ENCODE measurements at regions not wholly inside any gene's neighbourhood (a gene's known extent, or its start where the extent isn't known, plus 50 kb on each side); places are given as distances from the start of the nearest gene placed in this dataset.
"Not testable (repeated sequence)": the region's sequence is repeated elsewhere in the genome, so short reads cannot be mapped to it uniquely, and the experiment has no call there.

DNA sequence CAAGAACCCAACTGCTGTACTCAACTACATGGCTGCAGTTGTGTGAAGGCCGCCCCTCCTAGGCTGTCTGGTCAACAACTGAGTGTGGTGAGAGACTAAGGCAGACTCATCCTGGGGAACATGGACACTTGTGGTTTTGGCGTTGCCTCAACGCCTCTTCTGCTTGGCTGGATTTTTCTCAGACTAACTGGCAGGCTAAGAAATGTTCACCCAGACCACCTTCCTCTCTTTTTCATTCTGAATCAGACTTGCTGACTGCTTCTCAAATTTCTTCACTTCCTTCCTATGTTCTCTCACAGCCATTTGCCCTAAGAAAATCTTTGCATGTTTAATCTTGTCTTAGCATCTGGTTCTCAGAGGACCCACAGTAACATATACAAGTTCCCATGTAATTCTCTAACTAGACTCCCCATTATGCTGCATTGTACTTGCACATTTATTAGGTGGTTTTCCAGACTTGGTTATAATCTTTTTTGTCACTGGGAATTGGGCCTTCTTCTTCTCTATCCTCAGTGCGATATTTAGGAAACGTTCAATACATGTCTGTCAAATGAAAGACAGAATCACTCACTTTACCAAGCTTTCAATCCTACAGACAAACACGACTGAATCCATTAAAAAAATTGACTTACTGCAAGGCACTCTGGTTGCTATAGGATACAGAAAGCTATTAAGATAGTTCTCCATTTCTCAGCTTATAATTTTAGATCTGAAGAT is 327.6 kb downstream of the CCER1 start:
- in situ Hi-C loops (cut with HindIII; ENCODE audit: low sequenced_read_pairs) = no loop called here
- DNase-seq (ENCODE audit: low spot score) = no peak

DNA sequence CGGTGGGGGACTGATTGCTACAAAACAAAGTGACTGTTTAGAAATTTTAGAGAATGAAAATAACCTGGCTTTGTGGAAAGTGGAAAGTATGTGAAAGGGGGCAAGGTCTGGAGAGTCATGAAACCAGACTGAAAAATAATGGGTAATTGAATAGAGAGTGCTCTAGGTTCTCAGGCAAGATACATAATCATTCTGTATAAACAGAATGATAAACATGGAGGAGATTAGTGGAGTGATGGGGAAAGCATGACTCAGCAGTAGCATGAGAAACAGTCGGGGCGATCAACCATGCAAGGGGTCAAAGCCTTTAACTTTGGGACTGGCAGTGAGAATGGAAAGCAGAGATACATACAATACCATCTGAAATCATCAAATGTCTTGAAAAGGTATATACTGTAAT is 332.5 kb downstream of the CCER1 start:
- in situ Hi-C loops (cut with HindIII; ENCODE audit: low sequenced_read_pairs) = no loop called here
- DNase-seq (ENCODE audit: low spot score) = no peak

DNA sequence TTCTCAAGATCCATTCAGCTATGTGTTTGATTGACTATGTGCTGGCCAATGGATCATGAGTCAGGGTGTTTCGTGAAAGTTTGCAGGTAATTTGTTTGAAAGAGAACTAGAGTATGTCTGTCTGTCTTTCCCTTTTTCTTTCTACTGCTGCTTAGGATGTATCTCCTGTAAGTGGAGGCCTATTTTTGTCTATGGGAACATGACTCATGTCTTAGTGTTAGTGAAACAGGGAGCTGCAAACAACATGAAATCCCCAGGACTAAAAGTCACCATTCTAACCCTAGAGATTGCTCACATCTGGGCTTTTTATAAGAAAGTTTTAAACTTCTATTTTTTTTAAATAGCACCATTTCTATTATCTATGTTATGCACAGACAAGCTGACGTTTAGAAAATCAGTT is 333.0 kb downstream of the CCER1 start:
- DNase-seq (ENCODE audit: low spot score) = no peak
- in situ Hi-C loops (cut with HindIII; ENCODE audit: low sequenced_read_pairs) = no loop called here

DNA sequence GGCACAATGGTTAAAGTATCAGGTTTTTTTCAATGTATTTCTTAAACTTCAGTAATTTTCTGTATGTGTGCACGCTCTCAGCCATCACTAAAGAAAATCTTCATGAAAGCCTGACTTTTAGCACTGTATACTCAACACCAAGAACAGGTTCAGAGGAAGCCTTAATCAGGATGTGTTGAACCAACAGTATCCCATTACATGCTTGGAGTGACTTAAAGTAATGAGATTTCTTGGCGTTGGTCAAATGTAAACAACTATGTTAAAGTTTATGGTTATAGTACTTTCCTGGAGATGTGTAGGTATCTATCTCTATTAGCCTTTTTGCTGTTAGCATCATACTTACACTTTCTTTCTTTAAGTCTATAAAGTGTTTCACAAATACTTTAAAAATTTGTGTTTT is 335.0 kb downstream of the CCER1 start:
- in situ Hi-C loops (cut with HindIII; ENCODE audit: low sequenced_read_pairs) = no loop called here
- DNase-seq (ENCODE audit: low spot score) = no peak

DNA sequence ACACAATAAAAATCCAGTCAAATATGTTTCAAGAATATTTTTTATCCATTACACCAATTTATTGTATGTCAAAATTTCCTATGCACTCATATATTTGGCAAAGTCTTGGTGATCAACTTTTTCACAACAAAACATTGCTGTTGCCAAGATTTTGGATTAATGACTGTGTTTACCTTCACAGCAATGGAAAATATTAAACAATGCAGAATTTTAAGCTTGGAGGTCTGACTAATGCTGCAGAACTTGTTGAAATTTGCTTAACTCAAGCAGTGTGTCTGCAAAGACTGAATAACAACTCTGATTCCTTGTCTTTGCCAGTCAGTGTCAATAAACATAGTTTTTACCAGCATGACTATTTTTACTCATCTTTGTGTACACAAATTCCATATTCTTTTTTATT is 336.4 kb downstream of the CCER1 start:
- in situ Hi-C loops (cut with HindIII; ENCODE audit: low sequenced_read_pairs) = no loop called here
- no peak for DNase-seq (ENCODE audit: low spot score)

DNA sequence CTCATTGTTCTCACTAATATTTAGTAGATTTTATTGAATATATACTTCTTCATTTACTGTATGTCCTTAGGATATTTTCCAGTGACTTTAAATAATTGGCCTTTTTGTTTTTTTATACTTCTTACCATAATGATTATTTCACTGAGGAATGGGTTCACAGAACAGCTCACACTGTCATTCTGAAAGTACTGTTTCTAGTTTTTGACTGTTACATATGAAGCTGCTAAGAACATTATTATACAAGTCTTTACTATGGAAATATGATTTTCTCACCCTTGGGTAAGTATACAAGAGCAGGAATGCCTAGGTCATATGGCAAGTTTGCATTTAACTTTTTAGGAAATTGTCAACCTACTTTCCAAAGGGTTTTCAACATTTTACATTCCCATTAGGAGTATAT is 343.1 kb downstream of the CCER1 start:
- no peak for DNase-seq (ENCODE audit: low spot score)
- in situ Hi-C loops (cut with HindIII; ENCODE audit: low sequenced_read_pairs) = no loop called here

DNA sequence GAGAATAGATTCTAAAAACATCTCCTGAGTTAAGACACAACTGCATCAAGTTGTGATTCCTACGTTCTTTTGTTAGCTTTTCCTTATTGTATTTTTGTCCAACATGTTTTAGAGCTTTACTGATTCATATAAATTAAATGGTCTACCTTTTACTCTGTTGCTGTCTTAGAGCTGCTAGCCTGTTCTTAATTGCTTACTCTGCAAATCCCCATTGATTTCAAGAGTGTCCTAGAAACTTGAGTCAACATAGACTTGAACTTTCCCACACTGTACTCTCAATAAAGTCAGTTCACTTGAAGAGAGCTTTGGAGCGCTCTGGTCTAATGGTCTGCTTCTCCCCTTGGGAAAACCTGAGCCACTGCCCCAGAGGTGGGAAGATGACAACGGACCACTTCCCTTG is 343.9 kb downstream of the CCER1 start:
- no peak for DNase-seq (ENCODE audit: low spot score)
- in situ Hi-C loops (cut with HindIII; ENCODE audit: low sequenced_read_pairs) = no loop called here

DNA sequence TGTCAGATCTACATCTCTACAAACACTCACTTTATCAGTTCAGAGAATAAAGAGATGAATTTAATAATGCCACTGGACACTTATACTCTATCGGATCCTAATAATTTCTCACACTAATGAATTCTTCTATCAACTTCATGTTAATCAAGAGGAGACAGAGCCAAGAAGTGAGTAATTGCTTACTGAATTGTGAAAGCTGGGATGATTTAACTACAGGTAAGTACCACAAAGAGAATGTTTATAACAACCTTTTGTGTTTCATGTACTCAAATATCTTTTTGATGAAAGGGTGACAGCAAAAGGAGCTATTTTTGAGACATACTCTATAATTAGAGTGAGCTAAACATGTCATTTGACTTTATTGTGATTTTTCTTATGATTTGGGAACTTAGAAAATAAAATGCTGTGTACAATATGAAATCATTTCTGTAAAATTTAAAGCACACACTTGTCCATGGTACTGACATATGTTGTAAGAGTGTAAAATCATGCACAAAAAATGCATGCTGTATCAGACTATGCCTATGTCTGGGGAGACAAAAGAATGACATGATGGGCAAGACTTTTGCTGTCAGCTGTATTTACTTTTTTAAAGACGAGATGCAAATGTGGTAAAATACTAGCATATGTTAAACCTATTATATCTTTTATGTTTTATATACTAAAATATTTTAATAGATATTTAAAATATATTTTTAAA is 361.2 kb downstream of the CCER1 start:
- DNase-seq (ENCODE audit: low spot score) = no peak
- in situ Hi-C loops (cut with HindIII; ENCODE audit: low sequenced_read_pairs) = no loop called here

DNA sequence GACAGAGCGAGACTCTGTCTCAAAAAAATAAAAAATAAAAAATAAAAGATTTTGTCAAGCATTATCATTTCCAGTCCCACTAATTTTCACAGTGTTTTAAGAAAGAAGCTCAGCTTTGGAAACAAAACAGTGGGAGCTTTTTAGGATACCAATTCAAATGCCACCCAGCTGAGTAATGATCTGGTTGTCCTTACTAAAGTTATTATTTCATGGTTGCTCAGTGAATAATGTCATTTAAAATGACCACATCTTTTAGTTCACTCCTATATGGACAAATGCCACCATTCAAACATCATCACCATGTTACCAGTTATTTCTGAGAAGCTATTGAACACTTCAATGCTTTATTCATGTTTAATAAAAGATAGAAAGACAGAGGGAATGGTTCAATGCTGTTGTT is 365.0 kb downstream of the CCER1 start:
- in situ Hi-C loops (cut with HindIII; ENCODE audit: low sequenced_read_pairs) = no loop called here
- DNase-seq (ENCODE audit: low spot score) = no peak

DNA sequence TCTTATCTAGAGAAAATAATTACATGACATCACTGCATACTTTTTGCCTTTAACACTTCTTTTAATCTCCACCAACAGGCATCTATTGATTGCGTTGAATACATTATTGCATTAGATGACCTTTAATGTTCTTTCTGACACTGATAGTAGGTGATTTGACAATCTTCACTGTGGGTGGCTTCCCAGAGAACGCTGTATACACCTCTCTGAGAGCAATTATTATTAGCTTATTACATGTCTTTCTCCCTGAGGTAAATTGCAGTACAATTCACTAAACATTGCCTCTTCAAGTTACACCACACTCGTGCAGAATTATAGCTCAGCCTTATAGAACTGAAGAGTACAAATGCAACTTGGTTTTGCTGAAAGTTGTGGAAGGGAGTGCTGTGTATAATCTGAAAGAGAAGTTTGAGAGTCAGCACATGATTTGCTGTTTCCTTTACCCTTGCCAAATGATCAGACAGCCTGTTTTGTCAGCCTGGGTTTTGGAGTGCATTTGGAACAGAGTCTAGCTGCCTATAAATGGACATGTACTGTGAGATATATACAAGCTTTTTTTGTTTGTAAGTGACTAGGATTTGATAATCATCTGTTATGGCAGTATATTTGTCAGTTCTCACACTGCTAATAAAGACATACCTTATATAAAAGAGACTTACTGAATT is 369.2 kb downstream of the CCER1 start:
- in situ Hi-C loops (cut with HindIII; ENCODE audit: low sequenced_read_pairs) = no loop called here

DNA sequence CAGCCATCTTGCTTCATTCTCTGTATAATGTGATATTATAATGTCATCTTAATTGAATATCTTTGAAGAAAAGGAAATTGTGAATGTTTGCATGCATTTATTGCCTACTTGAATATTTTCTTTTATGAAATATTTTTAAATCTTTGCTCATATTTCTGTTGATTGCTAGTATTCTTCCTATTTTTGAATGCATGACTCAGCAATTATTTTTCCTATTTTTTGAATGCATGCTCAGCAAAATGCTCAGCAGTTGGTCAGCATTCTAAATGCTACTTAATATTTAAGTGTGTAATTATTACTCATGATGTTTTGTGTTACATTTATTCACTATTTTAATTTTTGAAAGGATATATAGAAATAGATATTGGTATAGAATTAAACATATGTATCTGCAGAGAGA is 378.3 kb downstream of the CCER1 start:
- no peak for DNase-seq (ENCODE audit: low spot score)
- in situ Hi-C loops (cut with HindIII; ENCODE audit: low sequenced_read_pairs) = no loop called here

More for the DNA sequence above, 369.2 kb downstream of the CCER1 start:
- DNase-seq (ENCODE audit: low spot score) = no peak

DNA sequence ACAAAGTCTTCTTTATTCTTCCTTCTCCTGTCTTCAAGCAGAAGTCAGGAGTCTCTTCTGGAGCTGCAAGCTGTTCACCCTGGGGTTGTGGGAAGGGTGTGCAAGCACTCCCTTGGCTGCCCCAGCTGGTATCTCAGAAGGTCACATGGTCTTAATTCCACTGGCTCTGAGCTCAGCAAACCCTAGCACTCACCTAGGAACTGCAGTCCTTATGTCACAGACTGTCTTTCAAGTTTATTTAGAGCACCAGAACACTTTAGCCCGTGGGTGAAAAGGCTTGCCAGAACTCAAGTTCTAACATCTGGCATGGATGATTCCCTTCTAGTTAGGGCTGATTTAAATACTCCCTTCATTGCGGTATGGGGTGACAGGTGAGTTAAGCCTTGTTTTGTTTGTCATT is 379.0 kb downstream of the CCER1 start:
- no peak for DNase-seq (ENCODE audit: low spot score)
- in situ Hi-C loops (cut with HindIII; ENCODE audit: low sequenced_read_pairs) = no loop called here

DNA sequence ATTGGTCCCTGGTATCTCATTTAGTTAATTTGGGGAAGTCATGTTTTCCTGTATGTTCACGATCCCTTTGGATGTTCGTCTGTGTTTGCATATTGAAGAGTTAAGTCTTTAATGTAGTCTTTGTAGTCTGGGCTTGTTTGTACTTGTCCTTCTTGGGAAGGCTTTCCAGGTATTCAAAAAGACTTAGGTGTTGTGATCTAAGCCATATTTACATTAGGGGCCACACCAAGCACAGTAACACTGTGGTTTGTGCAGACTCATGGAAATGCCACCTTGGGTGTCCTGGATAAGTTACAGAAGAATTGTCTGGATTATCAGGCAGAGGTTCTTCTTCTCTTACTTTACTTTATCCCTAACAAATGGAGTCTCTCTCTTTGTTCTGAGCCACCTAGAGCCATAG is 380.3 kb downstream of the CCER1 start:
- in situ Hi-C loops (cut with HindIII; ENCODE audit: low sequenced_read_pairs) = no loop called here
- DNase-seq (ENCODE audit: low spot score) = no peak

DNA sequence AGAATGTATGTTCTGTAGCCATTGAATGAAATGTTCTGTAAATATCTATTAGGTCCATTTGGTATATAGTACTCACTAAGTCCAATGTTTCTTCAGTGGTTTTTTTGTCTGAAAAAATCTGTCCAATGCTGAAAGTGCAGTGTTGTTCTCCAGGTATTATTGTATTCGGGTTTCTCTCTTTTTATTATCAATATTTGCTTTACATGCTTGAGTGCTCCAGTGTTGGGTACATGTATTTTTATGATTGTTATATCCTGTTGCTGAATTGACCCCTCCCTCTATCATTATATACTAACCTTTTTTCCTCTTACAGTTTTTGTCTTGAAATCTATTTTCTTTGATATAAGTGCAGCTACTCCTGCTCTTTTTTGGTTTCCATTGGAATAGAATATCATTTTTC is 382.2 kb downstream of the CCER1 start:
- in situ Hi-C loops (cut with HindIII; ENCODE audit: low sequenced_read_pairs) = no loop called here
- no peak for DNase-seq (ENCODE audit: low spot score)

DNA sequence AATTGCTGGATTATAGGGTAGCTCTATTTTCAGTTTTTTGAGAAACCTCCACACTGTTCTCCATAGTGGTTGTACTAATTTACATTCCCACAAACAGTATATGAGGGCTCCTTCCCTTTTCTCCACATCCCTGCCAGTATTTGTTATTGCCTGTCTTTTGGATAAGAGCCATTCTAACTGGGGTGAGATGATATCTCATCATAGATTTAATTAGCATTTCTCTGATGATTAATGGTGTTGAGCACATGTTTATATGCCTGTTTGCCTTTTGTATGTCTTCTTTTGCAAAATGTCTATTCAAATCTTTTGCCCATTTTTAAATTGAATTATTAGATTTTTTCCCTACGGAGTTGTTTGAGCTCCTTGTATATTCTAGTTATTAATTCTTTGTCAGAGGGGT is 385.3 kb downstream of the CCER1 start:
- in situ Hi-C loops (cut with HindIII; ENCODE audit: low sequenced_read_pairs) = no loop called here
- no peak for DNase-seq (ENCODE audit: low spot score)

DNA sequence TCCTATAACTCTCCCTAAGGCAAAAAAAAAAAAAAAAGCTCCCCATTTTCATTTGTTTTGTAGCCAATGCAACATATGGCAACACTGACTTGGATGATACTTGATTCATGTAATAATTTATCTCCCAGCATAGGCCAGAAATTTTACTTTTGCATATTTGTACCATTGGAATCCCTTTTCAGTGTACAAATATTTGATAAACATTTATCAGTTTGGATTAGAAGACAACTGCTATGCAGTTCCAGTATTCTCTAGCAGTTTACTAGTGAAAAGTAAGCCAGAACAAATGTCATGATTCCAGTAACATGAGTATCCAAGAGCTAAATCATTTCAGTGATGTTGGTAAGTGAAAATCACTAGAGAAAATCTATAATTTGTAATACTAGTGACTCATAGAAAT is 392.3 kb downstream of the CCER1 start:
- in situ Hi-C loops (cut with HindIII; ENCODE audit: low sequenced_read_pairs) = no loop called here

DNA sequence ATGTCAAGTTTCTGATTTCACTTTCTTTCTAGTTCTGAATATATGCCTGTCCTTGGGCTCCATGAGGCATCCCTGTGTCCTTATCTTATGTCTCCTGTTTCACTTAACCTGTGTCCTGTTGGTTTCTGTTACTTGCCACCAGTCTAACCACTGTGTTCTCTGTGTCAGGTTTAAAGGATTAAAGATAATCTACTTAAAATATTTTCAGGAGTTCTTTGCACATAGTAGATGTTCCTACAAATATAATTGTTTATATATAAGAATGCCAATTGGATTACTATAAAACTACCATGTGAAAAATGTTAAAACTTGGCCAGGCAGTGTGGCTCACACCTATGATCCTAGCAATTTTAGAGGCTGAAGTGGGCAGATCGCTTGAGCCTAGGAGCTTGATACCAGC is 406.4 kb downstream of the CCER1 start:
- in situ Hi-C loops (cut with HindIII; ENCODE audit: low sequenced_read_pairs) = no loop called here
- DNase-seq (ENCODE audit: low spot score) = no peak

More for the DNA sequence above, 392.3 kb downstream of the CCER1 start:
- peak; percentile 35 for DNase-seq (ENCODE audit: low spot score)

DNA sequence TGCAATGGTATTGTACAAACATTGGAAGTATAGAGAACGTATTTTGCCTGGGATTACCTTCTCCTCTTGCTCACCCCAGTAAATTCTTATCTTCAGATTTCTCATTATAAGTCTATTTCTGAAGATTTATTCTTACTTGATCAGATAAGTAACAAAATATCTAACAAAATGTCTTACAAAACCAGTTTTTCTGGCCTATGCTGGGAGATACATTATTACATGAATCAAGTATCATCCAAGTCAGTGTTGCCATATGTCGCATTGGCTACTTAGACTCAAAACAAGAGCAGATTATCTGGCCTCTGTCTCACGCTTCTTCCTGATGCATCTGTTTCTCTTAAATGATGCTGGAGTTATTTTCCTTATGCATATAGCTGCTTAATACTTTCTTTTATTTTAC is 408.5 kb downstream of the CCER1 start:
- in situ Hi-C loops (cut with HindIII; ENCODE audit: low sequenced_read_pairs) = no loop called here
- DNase-seq (ENCODE audit: low spot score) = peak; percentile 56

DNA sequence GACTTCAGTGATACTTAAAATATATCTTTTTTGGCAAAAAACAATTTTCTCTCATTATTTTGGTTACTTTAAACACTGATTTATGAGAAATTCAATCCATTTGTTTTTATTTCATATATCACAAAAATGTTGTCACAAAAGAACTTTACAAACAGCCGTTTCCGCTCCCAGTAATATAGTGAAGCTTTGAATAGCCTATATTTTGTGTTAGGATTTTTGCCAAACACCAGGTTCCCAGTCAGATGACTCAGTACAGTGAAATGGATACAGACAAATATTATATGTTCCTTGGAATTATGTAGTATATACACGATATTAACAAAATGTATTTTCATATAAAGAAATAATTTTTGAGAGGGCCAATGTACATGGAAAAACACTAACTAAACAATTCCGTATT is 411.1 kb downstream of the CCER1 start:
- no peak for DNase-seq (ENCODE audit: low spot score)
- in situ Hi-C loops (cut with HindIII; ENCODE audit: low sequenced_read_pairs) = no loop called here

DNA sequence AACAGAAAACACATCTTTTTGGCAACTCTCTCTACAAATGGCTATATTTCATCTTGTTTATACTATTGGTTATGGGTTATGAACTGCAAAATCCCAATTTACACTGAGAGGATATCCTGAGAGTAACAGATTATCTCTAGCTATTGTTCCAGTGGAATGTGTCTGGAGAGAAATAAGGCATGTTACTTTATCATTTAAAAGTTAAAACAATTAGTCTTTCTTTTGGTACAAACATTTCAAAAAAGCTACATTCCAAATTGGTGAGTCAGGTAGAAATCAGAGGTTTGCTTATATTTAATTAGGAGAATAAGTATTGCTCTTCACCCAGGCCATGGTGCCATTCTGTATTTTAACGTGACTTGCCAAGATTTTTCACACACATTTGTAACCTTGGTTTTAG is 411.6 kb downstream of the CCER1 start:
- DNase-seq (ENCODE audit: low spot score) = no peak
- in situ Hi-C loops (cut with HindIII; ENCODE audit: low sequenced_read_pairs) = no loop called here

DNA sequence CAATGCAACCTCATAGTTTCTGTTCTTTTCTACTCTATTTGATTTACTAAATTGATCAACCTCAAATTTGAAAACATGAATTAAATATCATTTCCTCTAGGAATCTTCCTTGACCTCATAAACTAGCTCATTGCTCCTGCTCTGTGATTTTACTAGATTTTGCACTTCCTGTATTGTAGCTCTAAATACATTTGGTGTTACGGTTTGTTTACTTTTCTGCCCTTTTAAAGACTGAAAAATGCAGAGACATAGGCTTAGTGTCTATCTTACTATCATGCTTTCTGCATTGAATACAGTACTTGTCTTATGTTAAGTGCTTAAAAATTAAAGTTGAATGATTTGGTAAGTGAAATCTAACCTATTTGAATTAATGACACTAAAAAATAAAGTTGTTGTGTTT is 412.1 kb downstream of the CCER1 start:
- DNase-seq (ENCODE audit: low spot score); in situ Hi-C loops (cut with HindIII; ENCODE audit: low sequenced_read_pairs): not testable (repeated sequence)
